GM10248 (cell line): ENCODE measurements at regions not wholly inside any gene's neighbourhood (a gene's known extent, or its start where the extent isn't known, plus 50 kb on each side); places are given as distances from the start of the nearest gene placed in this dataset.

Source experiments
- CTCF ChIA-PET: fragments of 300-600 bp; sonication (Branson Sonifier 250); formaldehyde crosslinking; extraction: SDS; loops from one replicate; lab custom pipeline; 2021; ENCODE audit warnings: antibody characterized with exemption; lab: Yijun Ruan, JAX
- POLR2A ChIA-PET: fragments of 350-650 bp; sonication (Branson Sonifier 250); formaldehyde crosslinking; extraction: SDS; loops from one replicate; lab custom pipeline; 2020; ENCODE audit warnings: antibody characterized with exemption; lab: Yijun Ruan, JAX
- DNase-seq: peaks from one replicate; pipeline ENCODE4 v3.0.0; 2012; ENCODE audit errors: extremely low spot score
- CTCF ChIP-seq: IDR thresholded peaks from 2 replicates; pipeline ENCODE4 v1.5.1; 2012; ENCODE audit warnings: mild to moderate bottlenecking, low read depth; ENCODE audit errors: extremely low read depth, missing control alignments, control extremely low read depth

- no peak for DNase-seq
- POLR2A ChIA-PET: no interaction called here
- CTCF ChIA-PET: interaction anchor here (2.1 kb wide), 1 partner anchor 9 kb away, joined by 4 read pairs; no protein-coding TSS in a partner anchor
Measured at GRCh38 chr17:70271200-70271599, 101.9 kb downstream of the KCNJ2 start.

GRCh38 chr17:70271672-70272071 lies 102.3 kb downstream of the KCNJ2 start:
- ChIA-PET POLR2A (no interaction called here), CTCF (interaction anchor here (2.1 kb wide), 1 partner anchor 8 kb away, joined by 4 read pairs; no protein-coding TSS in a partner anchor)
- no peak for TF ChIP-seq CTCF
- no peak for DNase-seq

More at GRCh38 chr17:70271200-70271599, 101.9 kb downstream of the KCNJ2 start:
- TF ChIP-seq CTCF: no peak

- ChIA-PET CTCF (no interaction called here), POLR2A (no interaction called here)
- TF ChIP-seq CTCF: no peak
- DNase-seq: no peak
Measured at GRCh38 chr17:70274255-70274654, 104.9 kb downstream of the KCNJ2 start.

GRCh38 chr17:70276906-70277305 lies 107.6 kb downstream of the KCNJ2 start:
- ChIA-PET POLR2A (no interaction called here), CTCF (no interaction called here)
- DNase-seq: no peak
- TF ChIP-seq CTCF: no peak

GRCh38 chr17:70278844-70279462 lies 109.6 kb downstream of the KCNJ2 start:
- no peak for TF ChIP-seq CTCF
- ChIA-PET POLR2A (no interaction called here), CTCF (interaction anchor here (0.7 to 2.7 kb wide), 4 partner anchors 10 to 27 kb away, joined by 3 to 8 read pairs (median 3); no protein-coding TSS in a partner anchor)
- no peak for DNase-seq

- ChIA-PET POLR2A (no interaction called here), CTCF (interaction anchor here (1.4 kb wide), 1 partner anchor 9 kb away, joined by 3 read pairs; no protein-coding TSS in a partner anchor)
- DNase-seq: no peak
- no peak for TF ChIP-seq CTCF
Measured at GRCh38 chr17:70286391-70286790, 117.1 kb downstream of the KCNJ2 start.
